ENCODE measurements at regions not wholly inside any gene's neighbourhood (a gene's known extent, or its start where the extent isn't known, plus 50 kb on each side); places are given as distances from the start of the nearest gene placed in this dataset.

- H3K9me3 ChIP-seq, result no peaks in the 10 kb centered on the region
- no peak overlapping the region for H3K4me3 ChIP-seq
- no peak for TF ChIP-seq POLR2AphosphoS5 (IDR thresholded peaks at IDR 0.05)
- no peak for TF ChIP-seq CTCF (IDR thresholded peaks at IDR 0.05)
- no peak for TF ChIP-seq POLR2A (IDR thresholded peaks at IDR 0.05)
- H3K27me3 ChIP-seq (replicated peaks; ENCODE audit: insufficient read depth), result no peaks in the 10 kb centered on the region
- H3K27ac ChIP-seq, result no peak overlapping the region
- DNase-seq (ENCODE audit: low spot score), result no peak
- no peaks in the 10 kb centered on the region for H3K36me3 ChIP-seq
- H3K4me1 ChIP-seq (replicated peaks), result no peaks in the 10 kb centered on the region
- intact Hi-C loops (cut with DNase I), result no loop called here
- 95% methylated on average over 3 of the region's 3 CpGs for WGBS
Measured at GRCh38 chr13:90222758-90223157, 1124.7 kb upstream of the MIR17HG start.

- Histone ChIP-seq H3K4me1 (replicated peaks) (no peaks in the 10 kb centered on the region), H3K27ac (no peak overlapping the region), H3K27me3 (replicated peaks; ENCODE audit: insufficient read depth) (no peaks in the 10 kb centered on the region), H3K36me3 (no peaks in the 10 kb centered on the region), H3K9me3 (no peaks in the 10 kb centered on the region), H3K4me3 (no peak overlapping the region)
- WGBS, result 95% methylated on average over 17 of the region's 17 CpGs
- no peak for TF ChIP-seq POLR2A (IDR thresholded peaks at IDR 0.05)
- TF ChIP-seq POLR2AphosphoS5 (IDR thresholded peaks at IDR 0.05), result no peak
- TF ChIP-seq CTCF (IDR thresholded peaks at IDR 0.05), result no peak
- no peak for DNase-seq (ENCODE audit: low spot score)
- intact Hi-C loops (cut with DNase I), result no loop called here
Measured at GRCh38 chr13:90230311-90230710, 1117.2 kb upstream of the MIR17HG start.

GRCh38 chr13:90232291-90232690 is 1115.2 kb upstream of the MIR17HG start:
- TF ChIP-seq POLR2AphosphoS5 (IDR thresholded peaks at IDR 0.05) (no peak), POLR2A (IDR thresholded peaks at IDR 0.05) (no peak), CTCF (IDR thresholded peaks at IDR 0.05) (no peak)
- Histone ChIP-seq H3K36me3 (no peaks in the 10 kb centered on the region), H3K27me3 (replicated peaks; ENCODE audit: insufficient read depth) (no peaks in the 10 kb centered on the region), H3K4me3 (no peak overlapping the region), H3K4me1 (replicated peaks) (no peaks in the 10 kb centered on the region), H3K9me3 (no peaks in the 10 kb centered on the region), H3K27ac (no peak overlapping the region)
- intact Hi-C loops (cut with DNase I), result no loop called here
- DNase-seq (ENCODE audit: low spot score), result no peak

- 69% methylated on average over 7 of the region's 7 CpGs for WGBS
- H3K27me3 ChIP-seq (replicated peaks; ENCODE audit: insufficient read depth), result no peaks in the 10 kb centered on the region
- no peaks in the 10 kb centered on the region for H3K9me3 ChIP-seq
- TF ChIP-seq CTCF (IDR thresholded peaks at IDR 0.05) (no peak), POLR2AphosphoS5 (IDR thresholded peaks at IDR 0.05) (no peak), POLR2A (IDR thresholded peaks at IDR 0.05) (no peak)
- intact Hi-C loops (cut with DNase I), result no loop called here
- DNase-seq (ENCODE audit: low spot score), result no peak
- H3K27ac ChIP-seq, result no peak overlapping the region
- no peak overlapping the region for H3K4me3 ChIP-seq
- no peaks in the 10 kb centered on the region for H3K4me1 ChIP-seq (replicated peaks)
- no peaks in the 10 kb centered on the region for H3K36me3 ChIP-seq
Measured at GRCh38 chr13:90233933-90234672, 1113.4 kb upstream of the MIR17HG start.

- H3K36me3 ChIP-seq, result no peaks in the 10 kb centered on the region
- intact Hi-C loops (cut with DNase I), result no loop called here
- H3K27ac ChIP-seq, result no peak overlapping the region
- DNase-seq (ENCODE audit: low spot score), result no peak
- no peaks in the 10 kb centered on the region for H3K4me1 ChIP-seq (replicated peaks)
- no peaks in the 10 kb centered on the region for H3K27me3 ChIP-seq (replicated peaks; ENCODE audit: insufficient read depth)
- TF ChIP-seq POLR2AphosphoS5 (IDR thresholded peaks at IDR 0.05) (no peak), POLR2A (IDR thresholded peaks at IDR 0.05) (no peak), CTCF (IDR thresholded peaks at IDR 0.05) (no peak)
- H3K9me3 ChIP-seq, result no peaks in the 10 kb centered on the region
- no peak overlapping the region for H3K4me3 ChIP-seq
Measured at GRCh38 chr13:90237852-90238251, 1109.6 kb upstream of the MIR17HG start.

Measured in prostate gland (tissue), 2 donors.